Nephron (organoid): ENCODE measurements at regions not wholly inside any gene's neighbourhood (a gene's known extent, or its start where the extent isn't known, plus 50 kb on each side); places are given as distances from the start of the nearest gene placed in this dataset.

Source experiments
- H3K27ac Mint-ChIP-seq, 3 experiments: 2 replicates each; pipeline ENCODE4 v1.8.0; 2020; ENCODE audit warnings: mixed read lengths in 3 of 3, mild to moderate bottlenecking in 2 of 3, moderate library complexity in 1 of 3
- H3K27me3 Mint-ChIP-seq: 2 replicates; pipeline ENCODE4 v1.8.0; 2021; ENCODE audit warnings: low read depth, mild to moderate bottlenecking, moderate library complexity, mixed read lengths
- H3K36me3 Mint-ChIP-seq: 2 replicates; pipeline ENCODE4 v1.8.0; 2020; ENCODE audit warnings: low read depth, mixed read lengths
- H3K4me1 Mint-ChIP-seq: 2 replicates; pipeline ENCODE4 v1.8.0; 2020; ENCODE audit warnings: mixed read lengths
- H3K4me3 Mint-ChIP-seq, 3 experiments: 2 replicates each; pipeline ENCODE4 v1.8.0; 2020; ENCODE audit warnings: mild to moderate bottlenecking in 3 of 3, mixed read lengths in 3 of 3, moderate library complexity in 2 of 3
- H3K9me3 Mint-ChIP-seq: 2 replicates; pipeline ENCODE4 v1.8.0; 2020; ENCODE audit warnings: mixed read lengths
- CTCF ChIP-seq, 3 experiments: fragments of 200-600 bp; sonication (generic); IDR thresholded peaks; one replicate each; pipeline ENCODE4 v1.5.0; 2021; ENCODE audit warnings: antibody characterized with exemption in 3 of 3; ENCODE audit not compliant: unreplicated experiment in 3 of 3

GRCh38 chr9:107674721-107675277 lies 185.2 kb upstream of the KLF4 start:
- TF ChIP-seq CTCF (IDR thresholded peaks at IDR 0.05; ENCODE audit: unreplicated experiment in 3 of 3) = no peak
- H3K27ac Mint-ChIP-seq = no peak overlapping the region

GRCh38 chr9:107673861-107674720 lies 184.5 kb upstream of the KLF4 start:
- Mint-ChIP-seq H3K36me3 (no peaks in the 10 kb centered on the region), H3K4me1 (no peaks in the 10 kb centered on the region), H3K4me3 (no peak overlapping the region), H3K9me3 (no peaks in the 10 kb centered on the region), H3K27me3 (peaks cover 11% of the 10 kb centered on the region), H3K27ac (no peak overlapping the region)
- TF ChIP-seq CTCF (IDR thresholded peaks at IDR 0.05; ENCODE audit: unreplicated experiment in 3 of 3) = no peak

More at GRCh38 chr9:107674721-107675277, 185.2 kb upstream of the KLF4 start:
- Mint-ChIP-seq H3K9me3 (no peaks in the 10 kb centered on the region), H3K27me3 (peaks cover 11% of the 10 kb centered on the region), H3K4me3 (no peak overlapping the region), H3K36me3 (no peaks in the 10 kb centered on the region), H3K4me1 (no peaks in the 10 kb centered on the region)

GRCh38 chr9:107671588-107671987 lies 182.0 kb upstream of the KLF4 start:
- Mint-ChIP-seq H3K36me3 (no peaks in the 10 kb centered on the region), H3K4me1 (peaks cover 9% of the 10 kb centered on the region), H3K4me3 (no peak overlapping the region), H3K27me3 (peaks cover 12% of the 10 kb centered on the region), H3K27ac (no peak overlapping the region), H3K9me3 (no peaks in the 10 kb centered on the region)
- no peak for TF ChIP-seq CTCF (IDR thresholded peaks at IDR 0.05; ENCODE audit: unreplicated experiment in 3 of 3)

- peaks cover 9% of the 10 kb centered on the region for H3K4me1 Mint-ChIP-seq
- H3K4me3 Mint-ChIP-seq = no peak overlapping the region
- H3K27ac Mint-ChIP-seq = no peak overlapping the region
- no peaks in the 10 kb centered on the region for H3K9me3 Mint-ChIP-seq
- peaks cover 9% of the 10 kb centered on the region for H3K27me3 Mint-ChIP-seq
- TF ChIP-seq CTCF (IDR thresholded peaks at IDR 0.05; ENCODE audit: unreplicated experiment in 3 of 3) = no peak
- H3K36me3 Mint-ChIP-seq = no peaks in the 10 kb centered on the region
Observed at GRCh38 chr9:107669422-107669821, 179.9 kb upstream of the KLF4 start.

GRCh38 chr9:107667231-107668070 lies 177.9 kb upstream of the KLF4 start:
- H3K4me3 Mint-ChIP-seq = no peak overlapping the region
- H3K36me3 Mint-ChIP-seq = no peaks in the 10 kb centered on the region
- H3K27ac Mint-ChIP-seq = peak overlapping the region in 1 of 3 experiments; percentile 28
- H3K9me3 Mint-ChIP-seq = no peaks in the 10 kb centered on the region
- peaks cover 9% of the 10 kb centered on the region for H3K4me1 Mint-ChIP-seq
- TF ChIP-seq CTCF (IDR thresholded peaks at IDR 0.05; ENCODE audit: unreplicated experiment in 3 of 3) = no peak
- H3K27me3 Mint-ChIP-seq = peaks cover 9% of the 10 kb centered on the region
